ENCODE measurements at regions not wholly inside any gene's neighbourhood (a gene's known extent, or its start where the extent isn't known, plus 50 kb on each side); places are given as distances from the start of the nearest gene placed in this dataset.
"Not testable (repeated sequence)": the region's sequence is repeated elsewhere in the genome, so short reads cannot be mapped to it uniquely, and the experiment has no call there.

- not testable (repeated sequence) for H3K4me3 ChIP-seq (ENCODE audit: low read depth, low read length)
These were observed 81.9 kb upstream of the ADGRL1 start for GRCh38 chr19:14287837-14288236.

GRCh38 chr19:14286594-14286993 is 80.6 kb upstream of the ADGRL1 start:
- H3K4me3 ChIP-seq (ENCODE audit: low read depth, low read length): not testable (repeated sequence)

- H3K4me3 ChIP-seq (ENCODE audit: low read depth, low read length): not testable (repeated sequence)
These were observed 79.8 kb upstream of the ADGRL1 start for GRCh38 chr19:14285726-14286125.

- H3K4me3 ChIP-seq (ENCODE audit: low read depth, low read length): not testable (repeated sequence)
These were observed 78.0 kb upstream of the ADGRL1 start for GRCh38 chr19:14283813-14284520.

GRCh38 chr19:14279270-14279669 is 73.3 kb upstream of the ADGRL1 start:
- not testable (repeated sequence) for H3K4me3 ChIP-seq (ENCODE audit: low read depth, low read length)

- H3K4me3 ChIP-seq (ENCODE audit: low read depth, low read length): no peak overlapping the region
- TF ChIP-seq CTCF (IDR thresholded peaks at IDR 0.05; ENCODE audit: borderline replicate concordance, insufficient read depth, low read depth, low read length): no peak
These were observed 71.6 kb upstream of the ADGRL1 start for GRCh38 chr19:14277608-14278007.

GRCh38 chr19:14275823-14276222 is 69.9 kb upstream of the ADGRL1 start:
- not testable (repeated sequence) for H3K4me3 ChIP-seq (ENCODE audit: low read depth, low read length)

GRCh38 chr19:14272623-14273022 is 66.7 kb upstream of the ADGRL1 start:
- H3K4me3 ChIP-seq (ENCODE audit: low read depth, low read length): no peak overlapping the region
- no peak for TF ChIP-seq CTCF (IDR thresholded peaks at IDR 0.05; ENCODE audit: borderline replicate concordance, insufficient read depth, low read depth, low read length)

GRCh38 chr19:14271840-14272239 is 65.9 kb upstream of the ADGRL1 start:
- no peak overlapping the region for H3K4me3 ChIP-seq (ENCODE audit: low read depth, low read length)
- TF ChIP-seq CTCF (IDR thresholded peaks at IDR 0.05; ENCODE audit: borderline replicate concordance, insufficient read depth, low read depth, low read length): no peak

GRCh38 chr19:14270557-14270956 is 64.6 kb upstream of the ADGRL1 start:
- not testable (repeated sequence) for H3K4me3 ChIP-seq (ENCODE audit: low read depth, low read length)

GRCh38 chr19:14267224-14267741 is 61.3 kb upstream of the ADGRL1 start:
- TF ChIP-seq CTCF (IDR thresholded peaks at IDR 0.05; ENCODE audit: borderline replicate concordance, insufficient read depth, low read depth, low read length): no peak

GRCh38 chr19:14266208-14266607 is 60.2 kb upstream of the ADGRL1 start:
- not testable (repeated sequence) for H3K4me3 ChIP-seq (ENCODE audit: low read depth, low read length)

More at GRCh38 chr19:14267224-14267741, 61.3 kb upstream of the ADGRL1 start:
- H3K4me3 ChIP-seq (ENCODE audit: low read depth, low read length): no peak overlapping the region

Data from GM12875 (cell line).